ENCODE measurements at regions not wholly inside any gene's neighbourhood (a gene's known extent, or its start where the extent isn't known, plus 50 kb on each side); places are given as distances from the start of the nearest gene placed in this dataset.

GRCh38 chr1:25049190-25049589 lies 119.1 kb upstream of the RUNX3 start:
- TF ChIP-seq CTCF (IDR thresholded peaks at IDR 0.05), result no peak

GRCh38 chr1:25048728-25049127 lies 118.7 kb upstream of the RUNX3 start:
- no peak for TF ChIP-seq CTCF (IDR thresholded peaks at IDR 0.05)

- TF ChIP-seq CTCF (IDR thresholded peaks at IDR 0.05), result no peak
Measured at GRCh38 chr1:25047506-25048240, 117.6 kb upstream of the RUNX3 start.

GRCh38 chr1:25046194-25046532 lies 116.1 kb upstream of the RUNX3 start:
- TF ChIP-seq CTCF (IDR thresholded peaks at IDR 0.05), result no peak

GRCh38 chr1:25045480-25046193 lies 115.6 kb upstream of the RUNX3 start:
- no peak for TF ChIP-seq CTCF (IDR thresholded peaks at IDR 0.05)

GRCh38 chr1:25043228-25043580 lies 113.1 kb upstream of the RUNX3 start:
- no peak for TF ChIP-seq CTCF (IDR thresholded peaks at IDR 0.05)

- TF ChIP-seq CTCF (IDR thresholded peaks at IDR 0.05), result no peak
Measured at GRCh38 chr1:25042331-25043227, 112.5 kb upstream of the RUNX3 start.

All from LNCAP (cell line).